ENCODE measurements at regions not wholly inside any gene's neighbourhood (a gene's known extent, or its start where the extent isn't known, plus 50 kb on each side); places are given as distances from the start of the nearest gene placed in this dataset.
"Not testable (repeated sequence)": the region's sequence is repeated elsewhere in the genome, so short reads cannot be mapped to it uniquely, and the experiment has no call there.

GRCh38 chr10:38423634-38424033 lies 329.5 kb downstream of the ZNF37A start:
- not testable (repeated sequence) for H3K4me3 ChIP-seq (ENCODE audit: low read depth, low read length); H3K27ac ChIP-seq (ENCODE audit: low read depth, low read length); H3K27me3 ChIP-seq (ENCODE audit: control insufficient read depth, insufficient read depth, low read length); H3K9me3 ChIP-seq (ENCODE audit: control insufficient read depth, insufficient read depth, low read length); H3K4me1 ChIP-seq (ENCODE audit: control insufficient read depth, insufficient read depth, low read length); H3K36me3 ChIP-seq (ENCODE audit: control insufficient read depth, insufficient read depth, low read length); H3K9ac ChIP-seq (ENCODE audit: low read depth, low read length)

- not testable (repeated sequence) for H3K4me1 ChIP-seq (ENCODE audit: control insufficient read depth, insufficient read depth, low read length); H3K27me3 ChIP-seq (ENCODE audit: control insufficient read depth, insufficient read depth, low read length); H3K36me3 ChIP-seq (ENCODE audit: control insufficient read depth, insufficient read depth, low read length); H3K9ac ChIP-seq (ENCODE audit: low read depth, low read length); H3K9me3 ChIP-seq (ENCODE audit: control insufficient read depth, insufficient read depth, low read length); H3K27ac ChIP-seq (ENCODE audit: low read depth, low read length); H3K4me3 ChIP-seq (ENCODE audit: low read depth, low read length)
These were observed 336.1 kb downstream of the ZNF37A start for GRCh38 chr10:38430242-38430641.

GRCh38 chr10:38437359-38437758 lies 343.2 kb downstream of the ZNF37A start:
- not testable (repeated sequence) for H3K27me3 ChIP-seq (ENCODE audit: control insufficient read depth, insufficient read depth, low read length)

DNA sequence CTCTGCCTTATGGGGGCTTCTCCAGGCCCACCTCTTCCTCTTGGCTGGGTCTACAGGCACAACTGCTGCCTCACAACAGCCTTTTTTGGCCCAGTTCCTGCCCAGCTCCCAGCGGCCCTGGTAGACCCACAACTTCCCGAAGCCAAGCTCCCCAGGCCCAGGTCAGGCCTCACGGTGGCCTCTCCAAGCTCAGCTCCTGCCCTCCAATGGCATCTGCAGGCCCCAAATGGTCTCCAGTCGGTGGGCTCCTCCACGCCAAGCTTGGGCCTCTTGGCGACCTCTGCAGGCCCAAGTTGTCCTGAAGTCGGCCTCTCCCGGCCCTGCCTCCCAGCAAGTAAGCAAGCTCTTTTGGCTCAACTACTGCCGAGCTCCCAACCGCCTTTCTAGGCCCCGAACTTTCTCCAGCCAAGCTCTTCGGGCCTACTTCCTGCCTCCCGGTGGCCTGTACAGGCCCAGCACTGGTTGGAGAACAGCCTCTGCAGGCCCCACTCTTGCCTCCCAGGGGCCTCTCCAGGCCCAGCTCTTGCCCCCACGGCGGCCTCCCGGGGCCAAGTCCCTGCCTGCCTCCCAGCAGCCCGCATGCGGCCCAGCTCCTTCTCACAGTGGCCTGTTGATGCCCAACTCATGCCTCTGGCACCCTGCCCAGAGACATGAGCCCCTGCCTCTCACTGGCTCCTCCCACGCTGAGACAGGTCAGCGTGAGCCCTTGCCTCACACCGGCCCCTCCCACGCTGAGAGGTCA lies 354.6 kb downstream of the ZNF37A start:
- H3K4me1 ChIP-seq (ENCODE audit: control insufficient read depth, insufficient read depth, low read length); H3K36me3 ChIP-seq (ENCODE audit: control insufficient read depth, insufficient read depth, low read length); H3K27me3 ChIP-seq (ENCODE audit: control insufficient read depth, insufficient read depth, low read length); H3K27ac ChIP-seq (ENCODE audit: low read depth, low read length); H3K9ac ChIP-seq (ENCODE audit: low read depth, low read length); H3K4me3 ChIP-seq (ENCODE audit: low read depth, low read length): not testable (repeated sequence)
- peaks cover 15% of the 10 kb centered on the region for H3K9me3 ChIP-seq (ENCODE audit: control insufficient read depth, insufficient read depth, low read length)

More at GRCh38 chr10:38437359-38437758, 343.2 kb downstream of the ZNF37A start:
- H3K9ac ChIP-seq (ENCODE audit: low read depth, low read length); H3K4me1 ChIP-seq (ENCODE audit: control insufficient read depth, insufficient read depth, low read length); H3K4me3 ChIP-seq (ENCODE audit: low read depth, low read length); H3K9me3 ChIP-seq (ENCODE audit: control insufficient read depth, insufficient read depth, low read length); H3K27ac ChIP-seq (ENCODE audit: low read depth, low read length); H3K36me3 ChIP-seq (ENCODE audit: control insufficient read depth, insufficient read depth, low read length): not testable (repeated sequence)

GRCh38 chr10:38449618-38450017 lies 355.5 kb downstream of the ZNF37A start:
- not testable (repeated sequence) for H3K27ac ChIP-seq (ENCODE audit: low read depth, low read length); H3K9ac ChIP-seq (ENCODE audit: low read depth, low read length); H3K36me3 ChIP-seq (ENCODE audit: control insufficient read depth, insufficient read depth, low read length); H3K4me1 ChIP-seq (ENCODE audit: control insufficient read depth, insufficient read depth, low read length); H3K27me3 ChIP-seq (ENCODE audit: control insufficient read depth, insufficient read depth, low read length); H3K4me3 ChIP-seq (ENCODE audit: low read depth, low read length)
- peaks cover 19% of the 10 kb centered on the region for H3K9me3 ChIP-seq (ENCODE audit: control insufficient read depth, insufficient read depth, low read length)

- H3K9me3 ChIP-seq (ENCODE audit: control insufficient read depth, insufficient read depth, low read length): peaks cover 23% of the 10 kb centered on the region
- not testable (repeated sequence) for H3K27ac ChIP-seq (ENCODE audit: low read depth, low read length); H3K9ac ChIP-seq (ENCODE audit: low read depth, low read length); H3K4me1 ChIP-seq (ENCODE audit: control insufficient read depth, insufficient read depth, low read length); H3K27me3 ChIP-seq (ENCODE audit: control insufficient read depth, insufficient read depth, low read length); H3K36me3 ChIP-seq (ENCODE audit: control insufficient read depth, insufficient read depth, low read length); H3K4me3 ChIP-seq (ENCODE audit: low read depth, low read length)
These were observed 356.4 kb downstream of the ZNF37A start for GRCh38 chr10:38450372-38451057.

- H3K4me3 ChIP-seq (ENCODE audit: low read depth, low read length); H3K9ac ChIP-seq (ENCODE audit: low read depth, low read length); H3K4me1 ChIP-seq (ENCODE audit: control insufficient read depth, insufficient read depth, low read length); H3K27ac ChIP-seq (ENCODE audit: low read depth, low read length); H3K36me3 ChIP-seq (ENCODE audit: control insufficient read depth, insufficient read depth, low read length); H3K27me3 ChIP-seq (ENCODE audit: control insufficient read depth, insufficient read depth, low read length): not testable (repeated sequence)
- peaks cover 23% of the 10 kb centered on the region for H3K9me3 ChIP-seq (ENCODE audit: control insufficient read depth, insufficient read depth, low read length)
These were observed 357.3 kb downstream of the ZNF37A start for GRCh38 chr10:38451306-38451967.
